ENCODE measurements at regions not wholly inside any gene's neighbourhood (a gene's known extent, or its start where the extent isn't known, plus 50 kb on each side); places are given as distances from the start of the nearest gene placed in this dataset.

- Mint-ChIP-seq H3K9me3 (no peaks in the 10 kb centered on the region), H3K36me3 (no peaks in the 10 kb centered on the region), H3K27ac (no peak overlapping the region)
- DNase-seq (ENCODE audit: low spot score in 2 of 2) (no peak), ATAC-seq (no peak)
Measured at GRCh38 chr20:56860413-56860812, 231.3 kb downstream of the TFAP2C start.

DNA sequence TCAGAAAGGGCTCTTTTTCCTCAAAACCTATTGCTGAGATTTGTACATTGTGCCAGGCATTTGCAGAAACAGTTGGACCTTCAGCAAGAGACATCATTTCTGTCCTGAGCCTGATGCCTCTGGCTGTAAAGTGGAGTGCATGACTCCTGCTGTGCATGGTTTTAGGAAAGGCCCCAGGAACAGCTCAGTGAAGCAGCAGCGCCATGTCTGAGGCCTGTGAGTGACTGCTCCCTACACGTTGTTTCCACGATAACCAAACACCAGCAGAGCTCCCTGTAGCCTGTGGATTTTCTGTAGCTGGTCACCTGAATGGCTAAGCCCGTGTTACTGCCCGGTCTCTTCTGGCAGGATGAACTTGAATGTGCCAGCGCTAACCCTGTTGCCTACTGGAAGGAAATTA lies 232.5 kb downstream of the TFAP2C start:
- no peaks in the 10 kb centered on the region for H3K36me3 Mint-ChIP-seq
- DNase-seq (ENCODE audit: low spot score in 2 of 2) (no peak), ATAC-seq (no peak)
- H3K27ac Mint-ChIP-seq: no peak overlapping the region
- H3K9me3 Mint-ChIP-seq: no peaks in the 10 kb centered on the region

GRCh38 chr20:56865055-56865454 lies 235.9 kb downstream of the TFAP2C start:
- DNase-seq (ENCODE audit: low spot score in 2 of 2) (no peak), ATAC-seq (no peak)
- Mint-ChIP-seq H3K27ac (peak overlapping the region in 1 of 2 donors; percentile 22), H3K36me3 (no peaks in the 10 kb centered on the region), H3K9me3 (peaks cover 5 to 6% of the 10 kb centered on the region in 2 donors)

DNA sequence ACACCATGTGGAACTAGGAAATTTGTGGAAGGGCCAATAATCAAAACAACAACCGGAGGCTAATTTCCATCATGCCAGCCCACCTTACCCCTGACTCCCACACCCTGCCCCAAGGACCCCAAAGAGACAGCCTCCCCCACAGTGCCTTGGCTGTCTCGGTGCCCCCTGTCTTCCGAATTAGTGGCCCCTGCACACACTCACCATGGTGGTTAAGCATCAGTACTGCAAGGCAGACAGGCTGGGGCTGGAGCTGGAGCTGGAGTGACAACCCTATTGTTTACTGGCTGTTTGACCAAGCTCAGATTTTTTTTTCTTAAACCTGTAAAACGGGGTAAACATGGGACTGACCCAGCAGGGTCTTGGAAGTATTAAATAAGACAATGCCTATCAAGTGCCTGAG lies 238.0 kb downstream of the TFAP2C start:
- Mint-ChIP-seq H3K9me3 (peaks cover 5 to 6% of the 10 kb centered on the region in 2 donors), H3K27ac (no peak overlapping the region), H3K36me3 (no peaks in the 10 kb centered on the region)
- ATAC-seq: no peak
- no peak for DNase-seq (ENCODE audit: low spot score in 2 of 2)

GRCh38 chr20:56868746-56869145 lies 239.6 kb downstream of the TFAP2C start:
- no peak for DNase-seq (ENCODE audit: low spot score in 2 of 2)

DNA sequence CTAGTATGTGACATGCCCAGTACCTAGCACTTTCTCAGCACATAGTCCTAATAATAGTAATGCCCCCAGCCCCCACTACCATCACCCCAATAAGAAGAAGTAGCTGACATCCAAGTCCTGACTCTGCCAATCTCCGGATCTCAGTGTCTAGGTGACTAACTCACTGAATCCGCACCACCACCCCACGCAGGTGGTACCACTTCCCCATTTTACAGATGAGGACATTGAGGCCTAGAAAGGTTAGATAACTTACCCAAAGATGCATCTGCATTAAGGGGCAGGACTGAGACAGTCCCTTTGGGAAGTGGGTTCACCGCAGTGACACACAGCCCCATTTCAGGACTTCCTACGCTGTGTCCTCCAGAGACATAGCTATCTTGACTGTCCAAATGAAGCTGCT lies 241.2 kb downstream of the TFAP2C start:
- Mint-ChIP-seq H3K9me3 (peaks cover 5 to 6% of the 10 kb centered on the region in 2 donors), H3K27ac (no peak overlapping the region), H3K36me3 (no peaks in the 10 kb centered on the region)
- DNase-seq (ENCODE audit: low spot score in 2 of 2) (no peak), ATAC-seq (no peak)

More at GRCh38 chr20:56868746-56869145, 239.6 kb downstream of the TFAP2C start:
- H3K27ac Mint-ChIP-seq: peak overlapping the region in 1 of 2 donors; percentile 22
- ATAC-seq: no peak
- peaks cover 5 to 6% of the 10 kb centered on the region in 2 donors for H3K9me3 Mint-ChIP-seq
- no peaks in the 10 kb centered on the region for H3K36me3 Mint-ChIP-seq

GRCh38 chr20:56871691-56872090 lies 242.6 kb downstream of the TFAP2C start:
- ATAC-seq: no peak
- Mint-ChIP-seq H3K36me3 (no peaks in the 10 kb centered on the region), H3K9me3 (peaks cover 5 to 6% of the 10 kb centered on the region in 2 donors), H3K27ac (no peak overlapping the region)
- no peak for DNase-seq (ENCODE audit: low spot score in 2 of 2)

DNA sequence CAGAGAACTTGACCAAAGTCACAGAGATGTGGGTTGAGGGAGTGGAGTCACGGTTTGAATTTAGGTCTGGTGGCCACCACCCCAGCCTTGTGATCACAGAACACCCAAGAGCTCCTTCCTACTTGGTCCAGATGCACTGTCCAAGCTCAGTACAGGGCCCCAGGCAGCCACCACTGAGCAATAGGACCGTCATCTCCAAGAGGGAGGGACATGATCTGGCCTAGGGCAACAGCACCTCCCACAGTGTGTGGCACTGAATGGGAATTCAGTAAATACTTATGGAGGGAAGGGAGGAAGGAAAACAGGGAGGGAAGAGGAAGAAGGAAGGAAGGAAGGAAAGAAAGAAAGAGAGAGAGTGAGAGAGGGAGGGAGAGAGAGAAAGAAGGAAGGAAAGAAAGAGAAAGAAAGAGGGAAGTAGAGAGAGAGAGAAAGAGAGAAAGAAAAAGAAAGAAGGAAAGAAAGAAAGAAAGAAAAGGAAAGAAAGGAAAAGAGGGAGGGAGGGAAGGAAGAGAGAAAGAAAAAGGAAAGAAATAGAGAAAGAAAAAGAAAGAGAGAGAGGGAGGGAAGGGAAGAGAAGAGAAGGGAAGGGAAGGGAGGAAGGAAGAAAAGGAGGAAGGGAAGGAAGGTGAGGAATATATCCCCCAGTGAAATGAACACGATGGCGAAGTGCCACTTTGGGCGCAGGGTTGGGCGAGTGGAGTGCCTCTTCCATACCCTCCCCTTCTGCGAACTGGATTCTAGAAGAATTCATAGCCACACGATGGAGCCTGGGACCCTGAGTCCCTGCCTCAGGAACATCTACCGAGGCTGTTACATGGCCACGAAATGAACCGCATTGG lies 243.7 kb downstream of the TFAP2C start:
- Mint-ChIP-seq H3K36me3 (no peaks in the 10 kb centered on the region), H3K9me3 (peaks cover 5 to 7% of the 10 kb centered on the region in 2 donors), H3K27ac (no peak overlapping the region)
- ATAC-seq (no peak), DNase-seq (ENCODE audit: low spot score in 2 of 2) (no peak)

DNA sequence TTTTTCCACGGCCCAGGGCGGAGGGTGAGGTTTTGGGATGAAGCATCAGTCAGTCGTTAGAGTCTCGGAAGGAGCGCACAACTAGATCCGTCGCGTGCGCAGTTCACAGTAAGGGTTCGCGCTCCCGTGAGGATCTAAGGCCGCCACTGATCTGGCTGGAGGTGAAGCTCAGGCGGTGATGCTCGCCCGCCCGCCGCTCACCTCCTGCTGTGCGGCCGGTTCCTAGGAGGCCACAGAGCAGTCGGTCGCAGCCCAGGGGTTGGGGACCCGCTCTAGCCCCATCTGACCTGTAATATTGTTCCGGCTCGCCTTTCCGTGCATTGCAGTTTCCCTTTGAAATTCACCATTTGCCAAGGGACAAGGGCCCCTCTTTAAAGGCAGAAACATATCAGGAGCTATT lies 244.7 kb downstream of the TFAP2C start:
- peaks cover 0 to 11% of the 10 kb centered on the region in 2 donors for H3K9me3 Mint-ChIP-seq
- DNase-seq (ENCODE audit: low spot score in 2 of 2) (no peak), ATAC-seq (no peak)
- H3K36me3 Mint-ChIP-seq: no peaks in the 10 kb centered on the region
- no peak overlapping the region for H3K27ac Mint-ChIP-seq

- ATAC-seq: no peak
- Mint-ChIP-seq H3K36me3 (no peaks in the 10 kb centered on the region), H3K27ac (no peak overlapping the region), H3K9me3 (peaks cover 0 to 11% of the 10 kb centered on the region in 2 donors)
- no peak for DNase-seq (ENCODE audit: low spot score in 2 of 2)
Measured at GRCh38 chr20:56875052-56875659, 246.1 kb downstream of the TFAP2C start.

- DNase-seq (ENCODE audit: low spot score in 2 of 2) (no peak), ATAC-seq (no peak)
- H3K36me3 Mint-ChIP-seq: no peaks in the 10 kb centered on the region
- H3K27ac Mint-ChIP-seq: no peak overlapping the region
- peaks cover 0 to 11% of the 10 kb centered on the region in 2 donors for H3K9me3 Mint-ChIP-seq
Measured at GRCh38 chr20:56875803-56876202, 246.7 kb downstream of the TFAP2C start.

DNA sequence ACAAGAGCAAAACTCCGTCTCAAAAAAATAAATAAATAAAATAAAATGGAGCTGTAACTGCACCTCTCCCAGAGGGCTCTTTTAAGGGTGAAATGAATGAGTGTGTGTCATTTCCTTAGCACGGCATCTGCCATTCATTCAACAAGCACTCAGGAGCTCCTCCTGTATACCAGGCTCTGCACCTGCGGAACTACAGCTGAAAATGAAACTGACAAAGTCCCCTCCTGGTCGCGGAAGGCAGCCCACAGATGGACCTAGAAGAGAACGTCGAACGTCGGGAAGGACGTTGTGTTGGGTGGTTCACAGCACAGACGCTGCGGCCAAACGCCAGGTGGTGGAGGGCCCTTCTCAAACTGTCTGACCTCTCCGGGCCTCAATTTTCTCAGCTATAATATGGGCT lies 256.4 kb downstream of the TFAP2C start:
- no peak overlapping the region for H3K27ac Mint-ChIP-seq
- H3K36me3 Mint-ChIP-seq: no peaks in the 10 kb centered on the region
- DNase-seq (ENCODE audit: low spot score in 2 of 2) (no peak), ATAC-seq (no peak)
- no peaks in the 10 kb centered on the region for H3K9me3 Mint-ChIP-seq

DNA sequence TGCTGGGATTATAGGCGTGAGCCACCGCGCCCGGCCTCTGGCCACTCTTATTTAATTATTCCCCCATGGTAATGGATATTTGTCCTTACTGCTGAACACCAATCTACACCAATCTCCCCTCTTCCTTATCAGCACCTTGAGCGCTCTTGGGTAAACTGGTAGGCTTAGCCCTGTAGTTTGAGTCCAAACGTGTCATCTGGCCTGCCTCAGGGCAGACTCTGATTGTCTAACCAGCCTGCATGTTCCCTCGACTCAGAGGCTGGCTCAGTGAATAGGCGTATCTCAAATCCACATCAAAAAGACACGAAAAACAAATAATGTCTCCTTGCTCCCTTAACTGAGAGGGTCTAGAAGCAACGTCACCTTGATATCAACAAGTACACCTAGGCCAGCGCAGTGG lies 260.9 kb downstream of the TFAP2C start:
- no peak for ATAC-seq
- H3K27ac Mint-ChIP-seq: no peak overlapping the region
- no peak for DNase-seq (ENCODE audit: low spot score in 2 of 2)
- H3K36me3 Mint-ChIP-seq: no peaks in the 10 kb centered on the region
- no peaks in the 10 kb centered on the region for H3K9me3 Mint-ChIP-seq

DNA sequence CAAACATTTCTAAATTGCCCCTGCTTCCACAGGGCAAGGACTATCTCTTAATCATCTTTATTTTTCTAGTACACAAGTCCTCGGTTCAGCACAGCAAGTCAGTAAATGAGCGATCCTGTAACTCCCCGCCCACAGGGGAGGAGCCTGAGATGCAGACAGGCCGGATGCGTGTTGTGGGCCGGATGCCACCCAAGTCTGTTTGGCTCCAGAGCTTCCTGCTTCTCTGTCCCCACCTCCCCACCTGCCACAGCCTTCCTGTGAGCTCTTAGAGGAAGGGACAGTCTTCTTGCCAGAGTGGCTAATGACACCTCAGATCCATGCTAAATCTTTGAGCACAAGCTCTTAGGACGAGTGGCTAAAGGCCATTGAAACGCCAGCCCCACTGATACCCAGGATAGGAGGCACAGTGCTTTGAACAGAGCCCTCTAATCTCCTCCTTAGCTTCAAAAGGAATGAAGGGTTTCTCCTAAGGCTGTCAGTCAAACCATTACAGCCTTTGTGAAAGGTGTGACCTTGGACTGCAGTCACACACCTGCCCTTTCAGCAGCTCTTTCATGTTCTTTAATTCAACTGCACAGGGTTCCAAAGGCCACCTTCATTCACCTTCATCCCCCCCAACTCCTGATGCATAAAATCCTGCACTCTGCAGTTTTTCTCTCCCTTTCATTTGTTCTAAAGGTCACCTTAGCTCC lies 264.3 kb downstream of the TFAP2C start:
- DNase-seq (ENCODE audit: low spot score in 2 of 2) (peak in 1 of 2 donors; percentile 2), ATAC-seq (peak in 1 of 2 donors; percentile 68)
- H3K36me3 Mint-ChIP-seq: no peaks in the 10 kb centered on the region
- H3K9me3 Mint-ChIP-seq: peaks cover 0 to 3% of the 10 kb centered on the region in 2 donors
- peak overlapping the region in 1 of 2 donors; percentile 28 for H3K27ac Mint-ChIP-seq

- H3K9me3 Mint-ChIP-seq: peaks cover 8 to 12% of the 10 kb centered on the region in 2 donors
- H3K27ac Mint-ChIP-seq: no peak overlapping the region
- DNase-seq (ENCODE audit: low spot score in 2 of 2): no peak
- ATAC-seq: no peak
- H3K36me3 Mint-ChIP-seq: peaks cover 0 to 13% of the 10 kb centered on the region in 2 donors
Measured at GRCh38 chr20:56896447-56896846, 267.3 kb downstream of the TFAP2C start.

GRCh38 chr20:56897318-56897957 lies 268.3 kb downstream of the TFAP2C start:
- peaks cover 8 to 12% of the 10 kb centered on the region in 2 donors for H3K9me3 Mint-ChIP-seq
- no peak overlapping the region for H3K27ac Mint-ChIP-seq
- ATAC-seq: no peak
- no peak for DNase-seq (ENCODE audit: low spot score in 2 of 2)
- peaks cover 0 to 14% of the 10 kb centered on the region in 2 donors for H3K36me3 Mint-ChIP-seq

- H3K36me3 Mint-ChIP-seq: peaks cover 0 to 14% of the 10 kb centered on the region in 2 donors
- H3K27ac Mint-ChIP-seq: no peak overlapping the region
- DNase-seq (ENCODE audit: low spot score in 2 of 2) (no peak), ATAC-seq (no peak)
- H3K9me3 Mint-ChIP-seq: peaks cover 8 to 12% of the 10 kb centered on the region in 2 donors
Measured at GRCh38 chr20:56897958-56898349, 268.8 kb downstream of the TFAP2C start.
